ENCODE measurements at regions not wholly inside any gene's neighbourhood (a gene's known extent, or its start where the extent isn't known, plus 50 kb on each side); places are given as distances from the start of the nearest gene placed in this dataset.

GRCh38 chr6:80714513-80714912 is 608.0 kb downstream of the BCKDHB start:
- TF ChIP-seq POLR2AphosphoS5 (IDR thresholded peaks at IDR 0.05; ENCODE audit: low read depth, low read length) (no peak), CTCF (IDR thresholded peaks at IDR 0.05) (no peak), TCF7L2 (IDR thresholded peaks at IDR 0.05; ENCODE audit: low read depth, low read length) (no peak), SIN3A (IDR thresholded peaks at IDR 0.05; ENCODE audit: borderline replicate concordance, insufficient read depth, low read depth, low read length) (no peak), REST (IDR thresholded peaks at IDR 0.05; ENCODE audit: insufficient read depth in 1 of 2, low read depth in 2 of 2, low read length in 1 of 2) (no peak)
